Gastrocnemius medialis (tissue), 4 donors: ENCODE measurements at regions not wholly inside any gene's neighbourhood (a gene's known extent, or its start where the extent isn't known, plus 50 kb on each side); places are given as distances from the start of the nearest gene placed in this dataset.

Experiments used
- ATAC-seq, 2 donors: fragments of 150-250 bp; one replicate each; pipeline ENCODE4 v1.9.1; 2016
- DNase-seq, 2 donors: peaks; one replicate each; pipeline ENCODE4 v3.0.0-alpha.2; 2019
- H3K27ac ChIP-seq, 4 donors: fragments of 200-600 bp; sonication (generic); 1 replicate in 1 of 4; 2 replicates in 3 of 4; pipeline ENCODE4 v1.5.1; 2016 to 2018; ENCODE audit warnings: mild to moderate bottlenecking in 2 of 4, moderate library complexity in 1 of 4
- H3K27me3 ChIP-seq, 3 donors: fragments of 200-600 bp; sonication (generic) in 2 of 3; 1 replicate in 1 of 3; 2 replicates in 2 of 3; pipeline versions ENCODE4 v1.5.1 to v1.6.0; 2016 to 2019; ENCODE audit warnings: mild to moderate bottlenecking in 1 of 3, moderate library complexity in 1 of 3
- H3K36me3 ChIP-seq, 2 donors: fragments of 200-600 bp; sonication (generic) in 1 of 2; one replicate each; pipeline ENCODE4 v1.5.1; 2017 to 2018
- H3K4me1 ChIP-seq, 2 donors: fragments of 200-600 bp; sonication (generic) in 1 of 2; one replicate each; pipeline ENCODE4 v1.5.1; 2016 to 2017; ENCODE audit warnings: mild to moderate bottlenecking in 2 of 2
- H3K4me3 ChIP-seq, 4 donors: fragments of 200-600 bp; sonication (generic) in 3 of 4; 1 replicate in 1 of 4; 2 replicates in 3 of 4; pipeline ENCODE4 v1.5.1; 2016 to 2019; ENCODE audit warnings: mild to moderate bottlenecking in 2 of 4
- H3K9me3 ChIP-seq, 3 donors: fragments of 200-600 bp; sonication (generic) in 2 of 3; 1 replicate in 1 of 3; 2 replicates in 2 of 3; pipeline ENCODE4 v1.5.1; 2016 to 2019
- CTCF ChIP-seq, 5 experiments: fragments of 450-650 bp in 3 of 5; fragments of 200-600 bp in 2 of 5; sonication (generic) in 2 of 5; IDR thresholded peaks in 4 of 5; conservative IDR thresholded peaks in 1 of 5; 1 replicate in 4 of 5; 2 replicates in 1 of 5; pipeline ENCODE4 v1.5.1; 2016 to 2019; ENCODE audit warnings: antibody characterized with exemption in 5 of 5, mild to moderate bottlenecking in 3 of 5, moderate library complexity in 3 of 5
- POLR2A ChIP-seq, 2 donors: fragments of 450-650 bp; IDR thresholded peaks; one replicate each; pipeline ENCODE4 v1.6.1; 2017; ENCODE audit warnings: antibody characterized with exemption in 2 of 2, mild to moderate bottlenecking in 2 of 2, moderate library complexity in 2 of 2
- in situ Hi-C, 4 donors: fragments of 200-750 bp; cut with MboI; loops; one replicate each; pipeline versions ENCODE4 v1.15.0 to v1.8.0; 2017; ENCODE audit warnings: low sequenced_read_pairs in 4 of 4
- intact Hi-C: fragments of 100-400 bp; cut with DNase I; formaldehyde crosslinking; loops from one replicate; pipeline ENCODE4 v1.15.1; 2023; ENCODE audit warnings: low total_unique reads

GRCh38 chr3:170766823-170767575 is 103.0 kb downstream of the RPL22L1 start:
- in situ Hi-C loops: no loop called here
- Histone ChIP-seq H3K9me3 (no peaks in the 10 kb centered on the region), H3K27ac (no peak overlapping the region), H3K36me3 (no peaks in the 10 kb centered on the region), H3K4me1 (no peaks in the 10 kb centered on the region), H3K27me3 (no peaks in the 10 kb centered on the region), H3K4me3 (no peak overlapping the region)
- DNase-seq (no peak), ATAC-seq (no peak)
- no peak for TF ChIP-seq CTCF (IDR thresholded peaks at IDR 0.05 in 4 of 5, conservative IDR thresholded peaks at IDR 0.05 in 1 of 5)
- no peak for TF ChIP-seq POLR2A (IDR thresholded peaks at IDR 0.05)
- intact Hi-C loops: no loop called here

DNA sequence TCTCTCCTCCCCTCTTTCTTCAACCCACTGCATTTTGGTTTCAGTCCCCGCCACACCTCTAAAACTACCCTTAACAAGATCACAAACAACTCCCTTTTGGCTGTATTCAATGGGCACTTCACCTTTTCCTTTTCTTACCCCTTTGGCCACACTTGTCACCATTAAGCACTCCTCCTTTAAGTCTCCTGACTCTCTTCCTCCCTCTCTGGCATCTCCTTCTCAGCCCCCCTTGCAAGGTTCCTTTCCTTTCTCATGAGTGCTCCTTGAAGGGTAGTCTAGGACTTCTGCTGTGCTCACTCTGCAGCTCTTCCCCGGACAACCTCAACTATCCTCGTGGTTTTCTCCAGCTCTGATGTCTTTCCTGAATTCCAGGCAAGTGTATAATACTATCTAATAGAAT is 103.7 kb downstream of the RPL22L1 start:
- in situ Hi-C loops (no loop called here), intact Hi-C loops (no loop called here)
- ATAC-seq: no peak

GRCh38 chr3:170765419-170766078 is 104.4 kb downstream of the RPL22L1 start:
- in situ Hi-C loops (no loop called here), intact Hi-C loops (no loop called here)
- Histone ChIP-seq H3K4me1 (no peaks in the 10 kb centered on the region), H3K27me3 (no peaks in the 10 kb centered on the region), H3K27ac (no peak overlapping the region), H3K36me3 (no peaks in the 10 kb centered on the region), H3K4me3 (no peak overlapping the region), H3K9me3 (no peaks in the 10 kb centered on the region)
- DNase-seq (no peak), ATAC-seq (no peak)
- no peak for TF ChIP-seq POLR2A (IDR thresholded peaks at IDR 0.05)
- TF ChIP-seq CTCF (IDR thresholded peaks at IDR 0.05 in 4 of 5, conservative IDR thresholded peaks at IDR 0.05 in 1 of 5): no peak

More for the DNA sequence above, 103.7 kb downstream of the RPL22L1 start:
- no peak for DNase-seq
- TF ChIP-seq POLR2A (IDR thresholded peaks at IDR 0.05): no peak
- TF ChIP-seq CTCF (IDR thresholded peaks at IDR 0.05 in 4 of 5, conservative IDR thresholded peaks at IDR 0.05 in 1 of 5): no peak
- Histone ChIP-seq H3K36me3 (no peaks in the 10 kb centered on the region), H3K9me3 (no peaks in the 10 kb centered on the region), H3K27ac (no peak overlapping the region), H3K4me1 (no peaks in the 10 kb centered on the region), H3K4me3 (no peak overlapping the region), H3K27me3 (no peaks in the 10 kb centered on the region)

DNA sequence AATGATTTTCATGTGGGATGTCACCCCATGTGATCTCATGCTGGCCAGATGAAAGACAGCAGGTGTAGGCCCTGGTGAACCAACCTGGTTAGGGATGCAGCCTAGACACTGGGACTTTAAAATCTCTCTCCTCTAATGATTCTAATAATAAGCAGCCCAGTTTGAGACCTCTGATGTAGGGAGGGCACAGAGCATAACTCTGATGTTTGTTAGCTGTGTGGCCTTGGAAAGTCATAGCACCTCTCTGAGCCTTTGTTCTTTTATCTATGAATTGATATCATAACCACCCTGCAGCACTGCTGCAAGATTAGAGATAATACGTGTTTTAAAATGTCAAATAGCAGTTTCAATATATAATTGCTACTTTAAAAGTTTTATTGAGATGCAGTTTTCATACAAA is 106.0 kb downstream of the RPL22L1 start:
- no peaks in the 10 kb centered on the region for H3K27me3 ChIP-seq
- H3K36me3 ChIP-seq: no peaks in the 10 kb centered on the region
- in situ Hi-C loops (no loop called here), intact Hi-C loops (no loop called here)
- TF ChIP-seq CTCF (IDR thresholded peaks at IDR 0.05 in 4 of 5, conservative IDR thresholded peaks at IDR 0.05 in 1 of 5) (no peak), POLR2A (IDR thresholded peaks at IDR 0.05) (no peak)
- ATAC-seq (no peak), DNase-seq (no peak)
- H3K27ac ChIP-seq: no peak overlapping the region
- no peak overlapping the region for H3K4me3 ChIP-seq
- H3K9me3 ChIP-seq: no peaks in the 10 kb centered on the region
- H3K4me1 ChIP-seq: no peaks in the 10 kb centered on the region
